HG02588 (cell line): ENCODE measurements at regions not wholly inside any gene's neighbourhood (a gene's known extent, or its start where the extent isn't known, plus 50 kb on each side); places are given as distances from the start of the nearest gene placed in this dataset.
"Not testable (repeated sequence)": the region's sequence is repeated elsewhere in the genome, so short reads cannot be mapped to it uniquely, and the experiment has no call there.

ENCODE experiments used
- ATAC-seq: cut with Tn5 transposase; IDR thresholded peaks from one replicate; pipeline ENCODE4 v1.9.1; 2021; ENCODE audit warnings: mild to moderate bottlenecking, moderate library complexity; ENCODE audit not compliant: unreplicated experiment

DNA sequence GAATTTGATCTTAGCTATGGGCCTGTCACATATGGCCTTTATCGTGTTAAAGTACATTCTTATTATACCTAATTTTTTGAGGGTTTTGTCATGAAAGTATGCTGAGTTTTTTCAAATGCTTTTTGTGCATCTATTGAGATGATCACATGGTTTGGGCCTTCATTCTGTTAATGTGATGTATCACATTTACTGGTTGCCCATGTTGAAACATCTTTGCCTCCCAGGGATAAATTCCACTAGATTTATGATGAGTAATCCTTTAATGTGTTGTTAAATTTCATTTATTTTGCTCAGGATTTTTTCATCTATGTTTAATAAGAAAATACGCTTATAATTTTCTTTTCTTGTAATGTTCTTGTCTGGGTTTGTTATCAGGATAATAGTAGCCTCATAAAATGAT is 442.0 kb downstream of the MDFIC start:
- no peak for ATAC-seq

DNA sequence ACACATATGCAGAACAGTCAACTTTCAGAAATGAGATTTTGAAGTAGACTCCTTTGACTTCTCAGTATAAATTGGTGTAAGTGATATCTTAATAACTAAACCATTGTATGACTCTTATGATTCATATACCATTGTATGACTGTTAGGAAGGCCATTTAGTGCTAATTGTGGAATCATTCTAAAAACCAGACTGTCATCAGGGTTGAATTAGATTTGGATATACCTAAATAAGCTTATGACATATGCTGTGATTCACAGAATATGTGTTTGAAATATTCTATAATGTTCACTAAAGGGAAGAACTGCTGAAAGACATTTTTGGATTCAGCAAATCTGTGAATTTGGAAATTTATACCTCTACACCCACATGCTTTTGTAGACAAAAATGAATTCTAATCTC is 438.1 kb downstream of the MDFIC start:
- ATAC-seq: no peak

DNA sequence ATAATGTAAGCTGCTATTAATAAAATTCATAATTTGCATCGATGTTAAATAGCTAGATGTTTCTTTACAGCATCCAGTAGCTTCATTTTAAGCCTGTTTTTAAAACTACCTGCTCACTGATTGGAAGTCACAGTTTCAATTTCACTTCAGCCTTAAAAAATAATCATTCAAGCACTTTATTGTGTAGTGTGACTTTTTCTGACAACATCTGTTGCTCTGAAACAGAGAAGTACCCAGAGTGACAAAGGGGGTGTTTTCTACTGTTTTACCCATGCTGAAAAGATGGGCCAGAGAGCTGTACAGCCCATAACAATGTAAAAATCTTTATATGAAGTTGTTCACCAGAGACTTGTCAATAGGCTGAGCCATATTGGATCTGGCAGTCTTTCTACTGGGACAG is 437.2 kb downstream of the MDFIC start:
- ATAC-seq: no peak

DNA sequence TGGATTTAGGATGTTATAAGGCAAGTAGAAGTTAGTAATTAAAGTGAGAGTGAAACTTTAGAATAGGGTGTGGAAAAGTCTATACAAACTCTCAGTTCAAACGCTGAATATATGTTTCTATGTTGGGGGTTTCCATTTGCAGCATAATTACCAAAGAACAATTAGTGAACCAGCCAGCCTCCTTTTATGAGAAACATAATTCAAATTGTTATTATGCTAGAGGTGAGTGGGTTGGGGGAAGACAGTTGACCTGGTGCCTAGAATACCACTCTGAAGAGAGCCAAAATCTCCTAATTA is 435.8 kb downstream of the MDFIC start:
- ATAC-seq: no peak

DNA sequence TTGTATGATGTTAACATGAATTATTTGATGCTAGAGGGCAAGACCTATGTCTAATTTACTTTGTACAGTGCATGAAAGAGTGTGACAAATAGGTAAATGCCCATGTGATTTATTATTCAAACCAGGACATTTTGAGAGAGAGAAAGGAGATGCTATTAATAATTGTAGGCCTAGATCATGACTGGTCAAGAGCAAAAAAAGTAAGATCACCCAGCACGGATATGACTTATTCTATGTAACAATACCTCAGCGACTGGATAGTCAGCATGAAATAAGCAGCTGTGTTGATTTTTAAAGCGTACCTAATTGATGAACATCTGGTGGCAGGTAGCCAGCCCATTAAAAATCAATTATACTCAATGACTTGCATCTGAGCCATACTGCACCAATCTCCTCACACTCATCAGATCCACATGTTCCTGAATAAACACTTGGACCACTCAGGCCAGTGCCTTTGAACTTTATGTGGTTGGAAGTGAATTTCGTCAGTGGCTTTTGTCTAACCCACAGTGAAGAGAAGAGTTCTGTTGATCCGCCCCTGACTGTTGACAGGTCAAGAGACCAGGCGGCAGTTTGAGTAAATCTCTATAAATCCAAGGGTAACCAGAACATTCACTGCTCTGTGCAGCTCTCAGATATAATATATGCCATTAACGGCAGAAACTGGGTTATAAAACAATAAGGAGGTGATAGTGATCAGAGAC is 435.3 kb downstream of the MDFIC start:
- ATAC-seq: no peak

DNA sequence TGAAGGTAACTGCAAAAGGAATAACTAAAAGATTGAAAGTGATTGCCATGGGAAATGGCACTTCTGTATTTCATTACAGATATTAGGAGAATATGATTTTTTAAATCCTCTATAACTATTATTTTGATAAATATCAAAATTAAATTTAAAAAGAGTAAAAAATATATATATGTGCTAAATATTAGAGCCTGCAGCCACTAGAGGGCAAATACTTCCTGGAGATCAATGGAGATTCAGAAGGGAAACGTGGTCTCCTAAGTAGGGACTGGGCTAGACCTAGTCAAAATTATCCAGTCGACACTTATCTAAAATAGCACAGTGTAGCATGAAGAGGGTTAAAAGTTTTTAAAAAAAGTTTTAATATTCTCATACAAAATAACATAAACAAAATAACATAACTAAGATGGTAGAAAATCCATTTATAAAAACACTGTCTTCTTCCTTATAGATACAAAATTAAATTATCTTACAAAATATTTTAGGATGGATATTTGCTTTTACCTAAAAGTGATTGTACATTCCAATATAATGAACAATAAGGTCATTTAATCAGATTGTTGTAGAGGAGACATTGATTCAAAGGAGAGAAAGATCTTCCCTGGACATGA is 434.3 kb downstream of the MDFIC start:
- ATAC-seq: no peak

DNA sequence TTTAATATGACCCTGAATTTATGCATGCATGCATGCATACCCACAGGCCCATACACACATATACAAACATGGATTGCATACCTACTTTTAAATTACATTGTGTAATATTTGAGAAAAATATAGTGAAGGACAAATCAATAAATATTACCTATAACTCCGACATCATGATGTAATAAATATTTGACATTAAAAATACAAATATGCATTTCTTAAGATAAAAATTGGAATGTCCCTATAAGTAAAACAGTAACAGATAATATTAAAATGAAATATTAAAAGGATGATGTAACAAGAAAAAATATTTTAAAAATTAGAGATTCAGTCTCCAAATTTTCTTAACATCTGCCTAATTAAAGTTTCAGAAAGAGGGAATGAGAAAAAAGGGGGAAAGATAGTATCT is 433.0 kb downstream of the MDFIC start:
- ATAC-seq: no peak

DNA sequence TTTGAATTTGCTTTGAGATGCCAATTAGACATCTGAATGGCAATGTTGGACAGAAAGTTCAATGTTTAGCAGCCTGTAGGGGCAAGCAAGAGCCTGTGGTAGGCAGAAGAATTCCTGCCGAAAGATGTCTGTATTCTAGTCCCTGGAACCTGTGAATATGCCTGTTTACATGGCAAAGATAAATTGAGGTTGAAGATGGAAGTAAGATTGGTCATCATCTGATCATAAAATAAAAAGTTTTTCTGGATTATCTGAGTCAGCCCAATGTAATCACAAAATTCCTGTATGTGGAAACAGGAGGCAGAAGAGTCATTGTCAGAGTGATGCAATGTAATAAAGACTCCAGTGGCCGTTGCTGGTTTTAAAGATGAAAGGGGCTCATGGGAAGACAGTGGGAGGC is 430.5 kb downstream of the MDFIC start:
- no peak for ATAC-seq

DNA sequence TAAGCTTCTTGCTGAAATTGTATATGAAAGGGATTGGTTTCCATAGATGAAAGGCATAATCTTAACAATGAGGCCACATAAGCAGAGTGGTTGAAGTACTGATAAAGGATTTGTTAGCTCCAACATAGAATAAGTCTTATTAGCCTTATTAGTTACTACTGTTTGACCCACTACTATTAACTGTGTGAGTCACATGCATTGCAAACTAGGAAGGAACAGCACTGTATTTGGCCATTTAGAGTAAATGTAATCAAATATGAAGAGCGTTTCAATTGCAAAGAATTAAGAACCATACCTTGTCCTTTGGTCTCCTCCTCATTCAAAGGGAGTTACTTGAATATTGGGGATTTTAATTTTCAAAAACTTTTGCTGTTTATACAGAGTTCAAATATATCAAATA is 428.9 kb downstream of the MDFIC start:
- no peak for ATAC-seq

DNA sequence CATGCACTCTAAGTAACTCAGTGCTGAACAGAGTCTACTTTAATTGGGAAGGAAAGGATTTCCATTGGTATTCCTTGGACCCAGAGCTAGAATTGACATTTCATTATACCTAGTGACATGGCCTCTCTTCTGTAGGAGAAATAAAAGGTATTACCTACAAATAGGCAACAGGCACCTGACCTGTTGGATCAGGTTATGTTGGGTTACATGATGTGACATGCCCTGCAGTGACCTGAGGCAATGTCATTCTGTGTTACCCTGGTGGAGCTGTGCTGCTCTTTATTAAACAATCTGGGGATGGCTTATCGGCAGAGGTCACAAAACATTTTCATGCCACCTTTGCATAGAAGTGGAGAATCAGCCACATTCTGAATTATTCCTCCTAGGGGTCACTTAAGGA is 427.7 kb downstream of the MDFIC start:
- no peak for ATAC-seq

DNA sequence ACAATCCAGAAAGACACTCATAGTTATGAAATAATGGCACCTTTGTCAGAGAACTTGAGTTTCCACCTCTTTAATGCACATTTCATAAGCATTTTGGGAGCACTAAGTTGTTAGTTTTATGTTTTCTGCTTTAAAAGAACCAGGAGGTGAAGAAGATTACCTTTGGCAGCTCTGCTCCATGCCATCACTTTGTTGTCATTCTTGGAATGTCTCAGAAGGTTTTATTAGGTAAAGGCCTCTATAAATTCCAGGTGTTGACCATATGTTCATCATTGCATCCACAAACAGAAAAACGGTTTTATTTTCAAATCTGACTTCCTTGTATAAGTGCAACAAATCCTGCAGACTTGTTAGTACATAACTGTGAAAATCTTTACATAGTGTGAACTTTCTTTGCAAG is 424.8 kb downstream of the MDFIC start:
- no peak for ATAC-seq

DNA sequence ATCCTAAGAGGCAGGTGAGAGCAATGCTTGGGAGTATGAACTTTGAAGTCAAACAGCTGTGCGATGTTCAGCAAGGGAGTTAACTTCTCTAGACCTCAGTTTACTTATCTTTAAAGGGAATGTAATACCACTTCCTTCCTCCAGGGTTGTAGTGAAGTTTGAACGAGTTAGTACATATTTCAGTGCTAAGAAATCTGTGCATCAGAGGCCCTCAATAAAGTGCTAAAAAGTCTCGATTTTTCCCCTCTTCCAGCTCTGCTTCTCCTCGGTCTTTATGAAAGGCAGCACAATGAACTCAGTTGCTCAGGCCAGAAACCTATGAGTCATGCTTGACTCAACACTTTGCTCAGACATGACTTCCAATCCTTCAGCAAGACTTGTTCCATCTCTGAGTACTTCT is 418.9 kb downstream of the MDFIC start:
- ATAC-seq: no peak

DNA sequence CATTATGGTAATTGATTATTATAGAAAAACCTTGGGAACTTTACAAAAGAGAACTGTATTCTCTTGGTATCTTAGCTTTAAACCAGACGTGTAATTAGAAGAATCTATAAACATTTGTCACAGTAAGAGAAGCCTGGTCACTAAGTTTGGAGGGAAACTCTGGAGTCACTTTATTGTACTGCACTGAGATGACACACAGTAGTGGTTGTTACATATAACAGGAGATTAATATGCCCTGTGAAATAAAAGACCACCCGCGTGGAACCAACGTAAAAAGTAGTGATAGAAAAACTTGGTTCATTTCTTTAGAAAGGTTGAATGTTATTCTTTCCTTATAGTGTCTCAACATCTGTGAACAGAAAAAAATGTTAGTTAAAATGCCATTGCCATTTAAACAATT is 416.1 kb downstream of the MDFIC start:
- no peak for ATAC-seq

DNA sequence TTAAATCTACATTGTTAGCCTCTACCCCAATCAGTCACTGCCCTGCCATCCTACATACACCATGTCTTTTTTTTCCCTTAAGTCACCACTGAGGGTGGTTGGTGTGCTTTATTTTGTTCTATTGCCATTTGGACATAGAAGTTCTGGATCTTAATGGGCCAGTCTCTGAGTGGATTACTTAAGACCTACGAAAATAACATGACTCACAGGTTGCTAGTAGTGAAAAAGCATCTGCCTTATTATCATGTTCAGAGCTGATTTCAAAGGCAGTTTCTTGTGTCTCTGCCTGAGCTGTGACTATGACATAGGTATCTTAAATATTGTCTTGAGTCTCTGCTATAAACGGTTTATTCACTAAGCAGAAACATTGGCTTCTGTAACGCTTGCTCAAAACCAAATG is 410.8 kb downstream of the MDFIC start:
- ATAC-seq: no peak

DNA sequence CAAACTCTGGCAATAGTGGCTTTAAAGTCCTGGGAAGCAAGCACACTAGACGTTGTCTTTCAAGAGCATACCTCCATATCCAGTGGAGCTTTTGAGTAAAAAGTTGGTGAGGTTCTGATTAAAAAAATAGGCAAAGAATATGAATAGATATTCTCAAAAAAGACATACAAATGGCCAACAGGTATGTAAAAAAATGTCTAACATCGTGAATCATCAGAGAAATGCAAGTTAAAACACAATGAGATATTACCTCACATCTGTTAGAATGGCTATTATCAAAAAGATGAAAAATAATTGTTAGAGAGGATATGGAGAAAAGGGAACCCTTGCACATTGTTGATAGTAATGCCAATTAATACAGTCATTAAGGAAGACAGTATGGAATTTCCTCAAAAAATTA is 407.1 kb downstream of the MDFIC start:
- ATAC-seq: no peak

DNA sequence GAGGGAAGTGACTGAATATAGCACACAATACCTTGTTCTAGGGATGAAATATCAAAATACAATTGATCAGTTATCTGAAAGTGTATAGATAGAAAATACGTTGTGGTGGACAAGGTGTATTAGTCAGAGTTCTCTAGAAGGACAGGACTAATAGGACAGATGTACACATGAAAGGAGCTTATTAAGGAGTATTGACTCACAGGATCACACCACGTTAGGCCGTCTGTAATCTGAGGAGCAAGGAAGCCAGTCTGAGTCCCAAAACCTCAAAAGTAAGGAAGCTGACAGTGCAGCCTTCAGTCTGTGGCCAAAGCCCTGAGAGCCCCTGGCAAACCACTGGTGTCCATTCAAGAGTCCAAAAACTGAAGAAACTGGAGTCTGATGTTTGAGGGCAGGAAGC is 406.1 kb downstream of the MDFIC start:
- ATAC-seq: no peak

DNA sequence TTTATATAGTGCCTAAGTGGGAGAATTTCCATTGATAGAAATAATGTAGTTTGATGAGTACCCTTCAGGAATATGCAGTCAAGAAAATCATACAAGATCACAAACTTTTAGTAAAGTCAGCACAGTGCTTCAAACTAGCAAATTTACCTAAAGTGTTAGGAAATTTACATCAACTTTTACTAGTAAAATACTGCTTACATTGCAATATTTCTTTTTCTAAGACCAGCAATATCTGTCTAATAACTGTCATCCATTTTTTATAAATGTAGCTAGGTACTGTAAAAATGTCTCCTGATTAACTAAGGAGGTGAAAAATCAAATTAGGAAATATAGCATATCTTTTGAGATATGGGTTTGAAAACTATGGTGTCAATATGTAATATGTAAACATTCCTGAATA is 405.4 kb downstream of the MDFIC start:
- no peak for ATAC-seq

DNA sequence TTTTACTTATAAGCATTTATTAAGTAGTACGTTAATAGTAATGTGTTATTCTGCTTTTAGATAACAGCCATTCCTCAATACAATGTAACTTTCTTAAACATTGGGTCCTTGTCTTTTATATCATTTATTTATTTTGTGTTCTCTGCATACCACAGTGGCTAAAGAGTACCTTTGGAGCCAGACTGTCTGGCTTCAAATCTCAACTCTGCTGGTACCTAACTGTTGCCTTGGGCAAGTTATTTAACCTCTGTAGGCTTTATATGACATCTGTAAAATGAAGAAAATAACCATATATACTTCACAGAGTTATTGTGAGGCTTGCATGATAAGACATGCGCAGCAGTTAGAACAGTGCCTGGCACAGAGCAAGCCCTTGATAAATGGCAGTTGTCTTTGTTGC is 397.6 kb downstream of the MDFIC start:
- ATAC-seq: no peak

DNA sequence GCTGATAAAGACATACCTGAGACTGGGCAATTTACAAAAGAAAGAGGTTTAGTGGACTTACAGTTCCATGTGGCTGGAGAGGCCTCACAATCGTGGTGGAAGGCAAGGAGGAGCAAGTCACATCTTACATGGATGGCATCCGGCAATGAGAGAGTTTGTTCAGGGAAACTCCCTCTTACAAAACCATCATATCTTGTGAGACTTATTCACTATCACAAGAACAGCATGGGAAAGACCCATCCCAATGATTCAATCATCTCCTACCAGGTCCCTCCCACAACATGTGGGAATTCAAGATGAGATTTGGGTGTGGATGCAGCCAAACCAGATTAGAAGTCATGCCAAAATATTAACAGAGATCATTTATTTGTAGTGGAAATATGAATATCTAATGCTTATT is 388.4 kb downstream of the MDFIC start:
- ATAC-seq: not testable (repeated sequence)

DNA sequence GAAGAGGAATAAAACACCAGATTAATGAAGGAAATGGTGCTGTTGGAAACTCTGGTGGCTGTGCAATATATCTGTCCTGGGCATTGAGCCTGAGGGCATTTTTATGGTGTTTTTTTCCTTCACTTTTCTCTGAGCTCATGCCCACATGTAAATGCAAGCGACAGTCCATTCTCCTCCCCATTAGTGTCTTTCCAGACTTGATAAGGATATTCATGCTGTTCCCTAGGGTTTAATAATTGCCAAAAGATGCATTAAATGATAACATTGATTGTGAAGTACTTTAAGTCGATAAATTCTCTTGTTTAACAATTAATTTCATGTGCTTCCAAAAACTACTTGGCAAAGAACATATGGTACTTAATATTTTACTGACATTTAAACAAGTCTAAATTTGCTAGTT is 384.7 kb downstream of the MDFIC start:
- ATAC-seq: no peak

DNA sequence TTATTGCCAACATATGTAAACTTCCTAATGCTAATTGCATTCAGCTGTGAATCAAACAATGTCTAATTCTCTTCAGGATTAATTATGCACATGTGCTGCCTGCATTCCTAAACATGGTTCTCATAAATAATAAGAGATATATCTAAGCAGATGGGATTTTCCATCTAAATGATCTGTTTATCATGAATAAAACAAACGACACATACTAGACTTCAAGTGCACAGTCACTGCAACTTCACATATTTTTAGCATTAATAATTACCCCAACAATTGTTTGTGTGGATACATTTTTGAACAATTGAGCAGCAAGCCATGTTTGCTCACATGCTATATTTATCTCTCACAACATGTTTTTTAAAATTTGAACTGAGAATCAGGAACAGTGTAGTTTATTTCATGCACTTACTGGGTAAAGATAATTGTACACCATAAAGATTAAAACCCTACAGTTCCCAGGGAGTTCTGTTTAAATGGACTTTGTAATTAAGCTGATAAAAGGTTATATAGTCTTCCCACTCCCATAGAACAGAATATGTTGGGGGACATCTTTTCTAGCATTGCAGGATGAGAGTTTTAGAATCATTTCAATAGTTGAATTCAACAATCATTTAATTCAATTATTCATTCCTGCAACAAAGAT is 378.5 kb downstream of the MDFIC start:
- no peak for ATAC-seq

DNA sequence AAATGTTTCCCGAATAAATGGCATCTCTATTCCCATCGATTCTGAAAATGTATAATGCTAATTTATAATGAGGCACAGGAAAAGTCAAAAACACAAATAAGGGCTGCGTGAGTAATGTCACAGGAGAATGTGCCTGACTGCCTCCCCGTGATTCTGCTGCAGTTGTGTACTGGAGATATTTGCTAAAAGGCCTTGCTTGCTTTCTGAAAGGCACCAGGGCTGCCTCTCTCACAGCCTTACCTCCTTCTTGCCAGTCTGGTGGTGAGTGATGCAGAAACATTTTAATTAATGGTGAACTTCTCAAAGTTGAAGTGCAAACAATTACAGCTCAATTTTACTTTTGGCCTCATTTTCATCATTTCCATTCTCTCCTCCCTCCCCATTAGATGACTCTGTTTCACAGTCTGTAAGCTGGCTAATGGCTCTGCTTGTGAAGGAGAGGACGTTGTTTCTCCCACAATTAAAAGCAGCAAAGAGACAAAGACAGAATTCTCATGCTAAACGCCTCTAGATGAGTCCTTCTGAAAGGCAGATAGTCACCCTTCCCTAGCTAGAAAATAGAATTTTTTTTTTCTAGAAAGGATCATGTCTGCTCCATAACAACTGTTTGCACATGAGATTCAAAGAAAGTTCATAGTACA is 377.6 kb downstream of the MDFIC start:
- ATAC-seq: no peak
